Neutrophil (primary cell): ENCODE measurements at regions not wholly inside any gene's neighbourhood (a gene's known extent, or its start where the extent isn't known, plus 50 kb on each side); places are given as distances from the start of the nearest gene placed in this dataset.

Experiments used
- H3K27ac ChIP-seq: fragments of 200-600 bp; sonication (generic); 2 replicates; pipeline ENCODE4 v1.5.1; 2016; ENCODE audit warnings: mild to moderate bottlenecking, moderate library complexity
- H3K27me3 ChIP-seq: fragments of 200-600 bp; sonication (generic); 2 replicates; pipeline ENCODE4 v1.6.0; 2016; ENCODE audit warnings: mild to moderate bottlenecking
- H3K36me3 ChIP-seq: fragments of 200-600 bp; sonication (generic); 2 replicates; pipeline ENCODE4 v1.5.1; 2017
- H3K4me1 ChIP-seq, 2 experiments: fragments of 200-600 bp in 1 of 2; sonication (generic) in 1 of 2; 1 replicate in 1 of 2; 2 replicates in 1 of 2; pipeline versions ENCODE4 v1.5.1 to v1.6.1; 2013 to 2016; ENCODE audit warnings: low read depth in 1 of 2, low read length in 1 of 2, mild to moderate bottlenecking in 1 of 2, moderate library complexity in 1 of 2; ENCODE audit not compliant: control insufficient read depth in 1 of 2, insufficient read depth in 1 of 2
- H3K4me3 ChIP-seq, 2 experiments: fragments of 200-600 bp in 1 of 2; sonication (generic) in 1 of 2; 1 replicate in 1 of 2; 2 replicates in 1 of 2; pipeline ENCODE4 v1.5.1; 2013 to 2016; ENCODE audit warnings: low read depth in 1 of 2, low read length in 1 of 2, mild to moderate bottlenecking in 1 of 2, moderate library complexity in 1 of 2
- H3K9me3 ChIP-seq: fragments of 200-600 bp; sonication (generic); 2 replicates; pipeline ENCODE4 v1.5.1; 2016
- TF ChIP-seq, protein P1 (sequence below): fragments of 200-600 bp; sonication (generic); IDR thresholded peaks from 2 replicates; pipeline ENCODE4 v1.5.1; 2016; ENCODE audit warnings: antibody characterized with exemption

DNA sequence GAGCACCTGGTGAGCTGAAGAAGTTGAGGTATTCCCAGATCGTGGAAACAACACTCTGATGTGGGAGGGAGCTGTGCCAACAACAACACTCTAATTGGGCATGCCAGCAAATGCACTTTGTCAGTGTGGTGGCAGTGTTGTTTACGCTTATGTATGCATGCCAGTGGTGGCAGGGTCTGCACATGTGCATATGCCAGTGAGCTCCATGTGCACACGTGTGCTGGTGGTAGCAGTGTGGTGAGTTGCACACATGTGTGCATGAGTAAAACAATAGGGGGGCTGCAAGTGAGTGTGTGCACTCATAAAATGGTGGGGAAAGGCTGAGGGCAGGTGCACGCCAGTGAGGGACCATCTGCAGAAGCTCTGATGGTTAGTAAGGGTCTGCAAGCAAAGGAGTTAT is 134.2 kb downstream of the DMRTA1 start:
- Histone ChIP-seq H3K36me3 (no peaks in the 10 kb centered on the region), H3K9me3 (no peaks in the 10 kb centered on the region), H3K4me1 (no peaks in the 10 kb centered on the region), H3K4me3 (no peak overlapping the region), H3K27me3 (no peaks in the 10 kb centered on the region), H3K27ac (no peak overlapping the region)
- TF ChIP-seq, protein P1, sequence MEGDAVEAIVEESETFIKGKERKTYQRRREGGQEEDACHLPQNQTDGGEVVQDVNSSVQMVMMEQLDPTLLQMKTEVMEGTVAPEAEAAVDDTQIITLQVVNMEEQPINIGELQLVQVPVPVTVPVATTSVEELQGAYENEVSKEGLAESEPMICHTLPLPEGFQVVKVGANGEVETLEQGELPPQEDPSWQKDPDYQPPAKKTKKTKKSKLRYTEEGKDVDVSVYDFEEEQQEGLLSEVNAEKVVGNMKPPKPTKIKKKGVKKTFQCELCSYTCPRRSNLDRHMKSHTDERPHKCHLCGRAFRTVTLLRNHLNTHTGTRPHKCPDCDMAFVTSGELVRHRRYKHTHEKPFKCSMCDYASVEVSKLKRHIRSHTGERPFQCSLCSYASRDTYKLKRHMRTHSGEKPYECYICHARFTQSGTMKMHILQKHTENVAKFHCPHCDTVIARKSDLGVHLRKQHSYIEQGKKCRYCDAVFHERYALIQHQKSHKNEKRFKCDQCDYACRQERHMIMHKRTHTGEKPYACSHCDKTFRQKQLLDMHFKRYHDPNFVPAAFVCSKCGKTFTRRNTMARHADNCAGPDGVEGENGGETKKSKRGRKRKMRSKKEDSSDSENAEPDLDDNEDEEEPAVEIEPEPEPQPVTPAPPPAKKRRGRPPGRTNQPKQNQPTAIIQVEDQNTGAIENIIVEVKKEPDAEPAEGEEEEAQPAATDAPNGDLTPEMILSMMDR: no peak

GRCh38 chr9:22582221-22582620 is 135.6 kb downstream of the DMRTA1 start:
- Histone ChIP-seq H3K9me3 (no peaks in the 10 kb centered on the region), H3K27me3 (no peaks in the 10 kb centered on the region), H3K27ac (no peak overlapping the region), H3K4me1 (no peaks in the 10 kb centered on the region), H3K4me3 (no peak overlapping the region), H3K36me3 (no peaks in the 10 kb centered on the region)
- TF ChIP-seq, protein P1: no peak

GRCh38 chr9:22588918-22589317 is 142.3 kb downstream of the DMRTA1 start:
- Histone ChIP-seq H3K4me3 (no peak overlapping the region), H3K9me3 (no peaks in the 10 kb centered on the region), H3K27ac (no peak overlapping the region), H3K4me1 (no peaks in the 10 kb centered on the region), H3K36me3 (no peaks in the 10 kb centered on the region), H3K27me3 (no peaks in the 10 kb centered on the region)
- TF ChIP-seq, protein P1: no peak

DNA sequence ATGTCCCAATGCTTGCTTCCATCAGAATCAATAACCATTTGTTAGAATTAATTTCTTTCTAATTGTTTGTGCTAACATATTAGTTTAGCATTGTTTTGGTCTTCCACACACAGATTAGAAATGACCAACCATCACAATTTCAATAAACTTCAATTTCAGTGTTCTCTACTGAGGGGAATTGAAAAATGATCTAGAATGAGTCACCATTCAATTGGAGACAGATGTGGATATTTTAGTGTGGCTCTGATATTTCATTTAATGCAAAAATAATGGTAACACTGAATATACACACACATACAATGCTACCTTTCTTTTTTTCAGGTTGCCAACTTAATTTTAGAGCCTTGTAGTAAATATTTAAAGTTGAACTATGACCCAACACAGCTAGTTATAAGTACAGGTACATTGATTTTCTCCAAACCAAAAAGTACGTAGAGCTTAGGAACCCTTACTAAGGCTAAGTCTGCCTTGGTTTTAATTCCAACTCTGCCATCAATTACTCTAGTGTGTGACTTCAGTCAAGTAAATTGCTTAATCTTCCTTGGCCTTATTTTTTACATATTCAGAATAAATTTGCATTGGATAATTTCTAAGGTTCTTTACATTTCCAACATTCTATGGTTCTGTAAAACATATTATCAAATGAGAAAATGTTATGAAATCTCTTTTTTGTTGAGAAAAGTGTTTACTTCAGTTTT is 143.9 kb downstream of the DMRTA1 start:
- H3K27me3 ChIP-seq: no peaks in the 10 kb centered on the region
- H3K27ac ChIP-seq: no peak overlapping the region
- H3K9me3 ChIP-seq: no peaks in the 10 kb centered on the region
- TF ChIP-seq, protein P1: no peak
- H3K4me1 ChIP-seq: no peaks in the 10 kb centered on the region
- no peaks in the 10 kb centered on the region for H3K36me3 ChIP-seq
- no peak overlapping the region for H3K4me3 ChIP-seq

DNA sequence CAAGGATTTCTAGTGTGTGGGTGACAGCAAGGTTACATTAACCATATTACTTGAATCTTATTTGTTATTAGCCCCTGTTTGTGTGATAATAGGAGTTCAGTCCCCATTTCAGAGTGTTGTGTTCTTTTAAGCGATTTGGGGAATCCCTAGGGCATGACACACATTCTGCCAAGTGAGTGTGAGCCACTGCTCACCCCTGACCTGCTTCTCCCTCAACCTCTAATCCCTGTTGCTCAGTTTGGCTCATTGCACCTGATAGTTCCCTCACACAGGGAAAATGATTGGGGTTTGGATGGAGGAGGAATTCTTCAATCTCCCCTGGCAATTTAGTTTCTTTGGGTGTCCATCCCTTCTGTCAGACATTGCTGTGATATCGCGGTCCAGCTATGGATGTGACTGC is 149.2 kb downstream of the DMRTA1 start:
- Histone ChIP-seq H3K9me3 (no peaks in the 10 kb centered on the region), H3K27me3 (no peaks in the 10 kb centered on the region), H3K4me1 (no peaks in the 10 kb centered on the region), H3K4me3 (no peak overlapping the region), H3K36me3 (no peaks in the 10 kb centered on the region), H3K27ac (no peak overlapping the region)
- TF ChIP-seq, protein P1: no peak
